Uterus (tissue), 3 donors: ENCODE measurements at regions not wholly inside any gene's neighbourhood (a gene's known extent, or its start where the extent isn't known, plus 50 kb on each side); places are given as distances from the start of the nearest gene placed in this dataset.

Experiments
- DNase-seq, 2 donors: peaks; one replicate each; pipeline ENCODE4 v3.0.0-alpha.2; 2019 to 2020
- H3K27ac ChIP-seq, 2 donors: fragments of 200-600 bp; sonication (generic); 1 replicate in 1 of 2; 2 replicates in 1 of 2; pipeline ENCODE4 v1.5.1; 2016 to 2018
- H3K27me3 ChIP-seq, 2 donors: fragments of 200-600 bp; sonication (generic); one replicate each; pipeline ENCODE4 v1.5.1; 2018 to 2019; ENCODE audit warnings: control low read depth in 1 of 2
- H3K36me3 ChIP-seq, 2 donors: fragments of 200-600 bp; sonication (generic); one replicate each; pipeline ENCODE4 v1.5.1; 2019; ENCODE audit warnings: control low read depth in 1 of 2
- H3K4me1 ChIP-seq, 2 donors: fragments of 200-600 bp; sonication (generic); one replicate each; pipeline ENCODE4 v1.5.1; 2018 to 2019; ENCODE audit warnings: control low read depth in 1 of 2
- H3K4me3 ChIP-seq, 2 donors: fragments of 200-600 bp; sonication (generic); 1 replicate in 1 of 2; 2 replicates in 1 of 2; pipeline ENCODE4 v1.5.1; 2018 to 2019; ENCODE audit warnings: mild to moderate bottlenecking in 1 of 2
- H3K9me3 ChIP-seq, 2 donors: fragments of 200-600 bp; sonication (generic); one replicate each; pipeline ENCODE4 v1.5.1; 2019; ENCODE audit warnings: control low read depth in 1 of 2
- CTCF ChIP-seq, 4 experiments: fragments of 200-600 bp in 2 of 4; fragments of 450-650 bp in 2 of 4; sonication (generic) in 2 of 4; IDR thresholded peaks; one replicate each; pipeline ENCODE4 v1.5.1; 2016 to 2019; ENCODE audit warnings: antibody characterized with exemption in 4 of 4, mild to moderate bottlenecking in 2 of 4, moderate library complexity in 1 of 4
- POLR2A ChIP-seq, 2 donors: fragments of 450-650 bp; IDR thresholded peaks; one replicate each; pipeline ENCODE4 v1.6.1; 2016; ENCODE audit warnings: antibody characterized with exemption in 2 of 2, mild to moderate bottlenecking in 1 of 2, moderate library complexity in 1 of 2
- intact Hi-C: fragments of 100-400 bp; cut with DNase I; formaldehyde crosslinking; loops from one replicate; pipeline ENCODE4 v1.15.1; 2023; ENCODE audit warnings: low total_unique reads
- donor health status: DM: yes; HTN: yes; CAD: no.

GRCh38 chr6:811831-812230 lies 118.9 kb upstream of the EXOC2 start:
- Histone ChIP-seq H3K4me3 (no peak overlapping the region), H3K9me3 (no peaks in the 10 kb centered on the region), H3K27ac (no peak overlapping the region), H3K27me3 (peaks cover 0 to 3% of the 10 kb centered on the region in 2 donors), H3K4me1 (no peaks in the 10 kb centered on the region), H3K36me3 (no peaks in the 10 kb centered on the region)
- DNase-seq: no peak
- intact Hi-C loops: no loop called here
- TF ChIP-seq POLR2A (IDR thresholded peaks at IDR 0.05) (no peak), CTCF (IDR thresholded peaks at IDR 0.05) (no peak)

- H3K27ac ChIP-seq: no peak overlapping the region
- no peak for DNase-seq
- intact Hi-C loops: no loop called here
- no peaks in the 10 kb centered on the region for H3K4me1 ChIP-seq
- no peaks in the 10 kb centered on the region for H3K36me3 ChIP-seq
- no peaks in the 10 kb centered on the region for H3K9me3 ChIP-seq
- no peak overlapping the region for H3K4me3 ChIP-seq
- H3K27me3 ChIP-seq: peaks cover 0 to 3% of the 10 kb centered on the region in 2 donors
- no peak for TF ChIP-seq CTCF (IDR thresholded peaks at IDR 0.05)
- TF ChIP-seq POLR2A (IDR thresholded peaks at IDR 0.05): no peak
These were observed 118.3 kb upstream of the EXOC2 start for GRCh38 chr6:811191-811590.

GRCh38 chr6:804771-805170 lies 111.8 kb upstream of the EXOC2 start:
- Histone ChIP-seq H3K9me3 (no peaks in the 10 kb centered on the region), H3K4me1 (no peaks in the 10 kb centered on the region), H3K4me3 (no peak overlapping the region), H3K27ac (no peak overlapping the region), H3K36me3 (no peaks in the 10 kb centered on the region), H3K27me3 (peaks cover 0 to 3% of the 10 kb centered on the region in 2 donors)
- no peak for DNase-seq
- TF ChIP-seq CTCF (IDR thresholded peaks at IDR 0.05) (no peak), POLR2A (IDR thresholded peaks at IDR 0.05) (no peak)
- intact Hi-C loops: no loop called here

GRCh38 chr6:804317-804716 lies 111.4 kb upstream of the EXOC2 start:
- Histone ChIP-seq H3K9me3 (no peaks in the 10 kb centered on the region), H3K27ac (no peak overlapping the region), H3K27me3 (no peaks in the 10 kb centered on the region), H3K4me1 (no peaks in the 10 kb centered on the region), H3K36me3 (no peaks in the 10 kb centered on the region), H3K4me3 (no peak overlapping the region)
- intact Hi-C loops: no loop called here
- DNase-seq: no peak
- TF ChIP-seq POLR2A (IDR thresholded peaks at IDR 0.05) (no peak), CTCF (IDR thresholded peaks at IDR 0.05) (no peak)

- intact Hi-C loops: no loop called here
- Histone ChIP-seq H3K27me3 (peaks cover 0 to under 1% of the 10 kb centered on the region in 2 donors), H3K4me1 (no peaks in the 10 kb centered on the region), H3K4me3 (no peak overlapping the region), H3K27ac (no peak overlapping the region), H3K9me3 (no peaks in the 10 kb centered on the region), H3K36me3 (no peaks in the 10 kb centered on the region)
- DNase-seq: no peak
- TF ChIP-seq CTCF (IDR thresholded peaks at IDR 0.05) (no peak), POLR2A (IDR thresholded peaks at IDR 0.05) (no peak)
These were observed 110.4 kb upstream of the EXOC2 start for GRCh38 chr6:803191-803977.
